GM21367 (cell line): ENCODE measurements at regions not wholly inside any gene's neighbourhood (a gene's known extent, or its start where the extent isn't known, plus 50 kb on each side); places are given as distances from the start of the nearest gene placed in this dataset.

Source experiments
- ATAC-seq: cut with Tn5 transposase; IDR thresholded peaks from one replicate; pipeline ENCODE4 v1.9.1; 2021; ENCODE audit not compliant: unreplicated experiment

DNA sequence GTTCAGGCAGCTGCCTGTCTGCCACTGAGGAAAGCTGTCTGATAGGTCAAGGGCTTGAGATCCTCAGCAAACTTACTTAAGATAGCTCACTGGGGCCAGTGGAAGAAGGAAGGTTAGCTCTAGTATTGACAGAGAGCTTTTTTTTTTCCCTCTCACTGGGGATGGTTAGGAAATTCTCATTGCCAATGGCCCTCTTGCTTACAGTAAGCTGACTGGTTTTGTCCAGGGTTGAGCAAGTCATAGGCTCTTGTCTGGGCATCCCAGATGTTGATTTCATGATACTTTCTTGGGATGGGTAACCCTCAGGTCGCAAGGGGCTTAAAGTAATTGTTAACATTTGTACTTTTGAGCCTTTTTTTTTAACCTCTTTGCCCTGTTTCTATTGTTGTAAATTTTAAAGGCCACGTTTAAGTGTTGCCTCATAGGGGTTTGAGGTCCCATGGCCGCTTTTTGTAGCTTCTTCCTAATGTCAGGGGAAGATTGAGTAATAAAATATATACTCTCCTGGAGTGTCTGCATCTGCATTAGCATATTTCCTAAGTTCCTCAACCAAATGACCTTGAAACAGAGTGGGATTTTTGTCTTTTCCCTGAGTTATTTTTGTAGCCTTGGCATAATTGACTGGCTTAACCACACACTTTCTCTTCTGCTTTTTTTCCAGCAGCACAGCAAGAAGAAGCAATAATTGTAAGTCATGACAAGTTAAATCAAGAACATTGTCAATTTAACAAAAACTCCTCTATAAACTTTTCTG lies 716.0 kb downstream of the LRFN5 start:
- no peak for ATAC-seq

DNA sequence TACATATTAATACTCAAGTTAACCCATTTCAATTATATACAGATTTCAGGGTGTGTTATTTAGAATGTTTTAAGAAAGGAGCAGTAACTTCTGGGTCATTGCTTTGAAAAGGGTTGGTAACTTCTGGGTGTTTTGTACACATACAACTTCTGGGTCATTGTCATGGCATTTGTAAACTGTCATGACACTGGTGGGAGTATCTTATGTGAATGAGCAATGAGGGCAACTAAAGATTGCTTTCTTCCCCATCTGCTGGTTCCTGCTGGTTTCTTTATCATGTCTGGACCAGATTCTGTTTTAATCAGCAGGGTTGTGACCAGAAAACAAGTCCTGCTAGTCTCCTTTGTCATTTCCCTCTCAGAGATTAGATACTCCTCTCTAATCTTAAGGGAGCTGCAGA lies 713.3 kb downstream of the LRFN5 start:
- no peak for ATAC-seq

DNA sequence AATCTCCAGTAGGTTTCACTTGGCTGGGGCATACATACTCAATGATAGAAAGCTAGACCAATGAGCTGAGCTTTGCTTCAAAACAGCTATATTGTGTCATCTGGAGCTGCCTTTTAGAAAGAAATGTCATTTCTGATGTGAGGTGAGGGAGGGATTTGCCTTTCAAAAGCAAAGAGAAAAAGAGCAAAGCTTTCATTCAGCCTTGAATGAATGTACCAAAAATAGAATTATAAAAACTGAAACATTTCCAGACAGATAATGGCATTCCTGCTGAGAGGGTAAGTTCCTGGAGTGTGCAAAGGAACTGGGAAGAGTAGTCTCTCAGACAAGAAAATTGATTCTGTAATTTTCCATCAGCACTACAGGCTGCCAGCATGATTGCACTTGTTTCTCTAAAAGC lies 710.0 kb downstream of the LRFN5 start:
- ATAC-seq, result no peak

DNA sequence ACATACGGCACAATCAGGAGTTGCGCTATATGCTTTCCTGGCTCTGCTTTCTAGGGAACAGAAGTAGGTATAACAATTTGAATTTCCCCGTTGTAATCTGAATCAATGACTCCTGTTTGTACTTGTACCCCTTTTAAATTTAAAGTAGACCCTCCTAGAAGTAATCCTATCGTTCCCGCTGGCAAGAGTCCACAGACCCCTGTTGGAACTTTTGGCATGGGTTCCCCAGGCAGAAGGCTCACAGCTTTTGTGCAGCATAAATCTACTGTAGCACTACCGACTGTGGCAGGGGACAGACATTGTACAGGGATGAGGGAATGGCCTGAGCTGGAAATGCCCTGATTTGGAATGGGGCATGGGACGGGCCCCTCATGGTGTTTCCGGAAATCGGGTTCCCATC lies 705.2 kb downstream of the LRFN5 start:
- no peak for ATAC-seq

DNA sequence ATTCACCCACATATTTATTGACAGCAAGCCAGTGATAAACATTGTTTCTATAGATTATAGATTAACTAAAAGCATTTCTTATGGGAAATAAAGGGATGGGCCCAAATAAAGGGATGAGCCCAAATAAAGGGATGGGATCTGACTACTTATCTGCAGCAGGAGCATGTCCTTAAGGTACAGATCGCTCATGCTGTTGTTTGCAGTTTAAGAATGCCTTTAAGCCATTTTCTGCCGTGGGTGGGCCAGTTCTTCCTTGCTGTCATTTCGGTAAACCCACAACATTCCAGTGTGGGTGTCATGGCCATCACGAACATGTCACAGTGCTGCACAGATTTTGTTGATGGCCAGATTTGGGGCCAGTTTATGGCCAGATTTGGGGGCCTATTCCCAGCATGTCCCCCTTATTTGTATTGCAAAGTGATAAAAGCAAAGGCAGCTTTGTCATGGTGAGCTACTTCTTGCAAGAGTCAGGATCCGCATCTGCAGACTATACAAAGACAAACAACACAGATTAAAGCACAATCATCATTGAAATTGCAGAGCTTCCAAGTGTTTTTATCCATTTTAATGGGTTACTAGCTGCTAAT lies 700.7 kb downstream of the LRFN5 start:
- ATAC-seq, result no peak

DNA sequence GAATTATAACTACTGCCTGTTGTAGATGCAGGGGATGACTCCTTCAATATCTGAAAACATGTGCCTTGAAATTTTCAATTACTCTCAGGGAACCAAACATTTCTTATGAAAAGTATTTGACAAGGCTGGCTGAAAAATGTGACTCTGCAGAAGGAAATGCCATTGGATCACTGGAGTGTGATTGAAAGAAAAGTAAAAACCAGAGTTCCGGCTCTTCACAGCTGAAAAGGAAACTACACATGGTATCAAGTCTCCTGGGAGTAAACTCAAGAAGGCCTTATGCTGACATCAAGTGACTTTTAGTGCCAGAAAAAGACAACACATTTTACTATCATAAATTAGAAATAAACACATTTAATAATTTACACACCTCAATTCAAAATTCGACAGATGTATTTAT lies 693.0 kb downstream of the LRFN5 start:
- peak; percentile 77 for ATAC-seq

DNA sequence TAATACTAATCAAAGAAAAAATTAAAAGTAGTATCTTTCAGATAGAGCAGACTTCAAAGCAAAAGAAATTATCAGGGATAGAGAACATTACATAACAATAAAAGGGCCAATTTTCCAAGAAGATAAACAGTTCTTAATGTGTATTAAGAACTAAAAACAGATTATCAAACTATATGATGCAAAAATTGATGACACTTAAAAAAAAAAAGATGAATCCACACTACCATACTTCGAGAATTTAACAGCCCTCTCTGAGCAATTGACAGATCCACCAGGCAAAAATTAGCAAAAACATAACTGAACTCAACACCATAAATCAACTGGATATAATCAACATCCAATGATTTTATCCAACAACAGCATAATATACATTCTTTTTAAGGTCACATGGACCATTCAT lies 686.5 kb downstream of the LRFN5 start:
- ATAC-seq, result no peak

DNA sequence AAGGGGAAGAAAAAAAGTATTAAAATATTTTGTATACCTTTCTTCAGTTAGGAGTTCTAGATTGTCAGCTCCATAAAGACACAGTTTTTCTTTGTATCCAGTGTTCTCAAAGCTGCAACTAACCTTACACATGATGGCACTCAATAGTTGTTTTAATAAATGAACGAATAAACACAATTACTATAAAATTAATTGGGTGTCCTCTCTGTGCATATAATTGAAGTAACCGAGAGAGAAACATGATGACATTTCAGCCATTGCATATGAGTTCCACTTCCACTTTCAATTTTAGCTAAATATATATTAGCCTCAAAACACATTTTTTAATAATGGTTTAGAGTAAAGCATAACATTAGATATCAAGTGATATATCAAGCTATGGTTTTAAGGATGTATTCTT lies 671.2 kb downstream of the LRFN5 start:
- ATAC-seq, result no peak

DNA sequence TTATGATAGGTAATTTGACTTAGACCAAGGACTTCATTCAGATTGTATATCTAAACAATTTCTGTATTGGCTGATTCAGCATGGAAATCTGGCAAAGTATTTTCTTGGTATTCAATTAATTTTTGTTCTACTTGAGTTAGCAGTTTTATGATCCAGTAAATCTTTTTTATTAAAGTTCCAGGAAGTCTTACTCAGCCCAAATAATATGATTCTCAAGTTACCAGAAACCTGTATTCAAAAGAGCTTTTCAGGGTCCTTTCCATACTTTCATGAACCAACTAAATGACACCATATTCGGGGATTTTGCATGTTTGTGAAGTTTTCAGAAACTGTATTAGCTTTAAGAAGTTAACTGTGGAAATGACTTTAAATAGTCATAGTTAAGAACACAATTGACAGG lies 662.6 kb downstream of the LRFN5 start:
- ATAC-seq, result no peak

DNA sequence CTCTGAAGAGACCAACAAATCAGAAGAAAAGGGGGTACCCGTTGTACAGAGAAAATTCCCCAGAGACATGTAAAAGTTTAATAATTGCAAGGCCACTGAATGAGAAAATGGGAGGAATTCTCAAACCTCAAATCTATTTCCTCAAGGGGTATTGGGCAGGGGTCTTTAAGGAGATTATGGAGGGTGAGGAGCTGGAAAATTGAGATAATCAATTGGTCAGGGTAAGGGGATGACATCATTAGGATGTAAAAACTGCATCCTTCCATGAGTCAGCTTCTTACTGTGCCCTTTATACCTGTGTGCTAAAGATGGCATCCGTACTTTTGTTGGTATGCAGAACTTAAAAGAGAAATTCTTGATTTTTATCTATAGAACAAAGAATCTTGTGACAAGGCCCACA lies 641.5 kb downstream of the LRFN5 start:
- no peak for ATAC-seq

DNA sequence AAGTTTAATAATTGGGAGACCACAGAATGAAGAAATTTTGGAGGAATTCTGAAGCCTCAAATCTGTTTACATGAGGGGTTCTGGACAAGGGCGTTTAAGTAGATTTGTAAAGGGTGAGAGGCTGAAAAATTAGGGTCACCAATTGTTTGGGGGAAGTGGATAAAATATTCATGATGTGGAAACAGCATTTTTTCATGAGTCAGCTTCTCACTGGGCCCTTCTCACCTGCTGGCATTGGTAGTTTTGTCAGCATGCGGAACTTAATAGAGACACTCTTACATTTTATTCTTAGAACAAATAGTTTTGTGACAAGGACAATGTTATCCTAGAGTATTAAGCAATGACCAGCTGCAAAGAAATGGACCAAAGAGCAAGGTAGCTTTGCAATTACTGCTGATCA lies 634.4 kb downstream of the LRFN5 start:
- ATAC-seq, result no peak

DNA sequence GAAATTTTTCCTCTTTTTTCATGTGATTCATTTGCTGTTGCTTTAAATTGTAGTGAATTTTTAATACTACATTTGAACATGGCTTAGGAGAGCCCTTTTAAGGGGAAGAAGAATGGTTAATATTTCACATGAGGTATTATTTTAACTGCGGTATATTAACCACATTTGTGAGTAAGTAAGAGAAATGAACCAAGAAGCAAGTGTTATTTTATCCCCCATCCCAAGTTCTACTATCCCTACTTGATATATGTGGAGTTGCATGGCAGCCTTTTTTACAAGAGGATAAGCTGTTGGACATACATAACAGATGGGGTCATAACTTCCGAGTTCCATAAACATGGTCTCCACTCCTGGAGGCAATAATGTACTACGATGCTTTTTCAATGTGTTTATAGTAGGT lies 623.3 kb downstream of the LRFN5 start:
- no peak for ATAC-seq

DNA sequence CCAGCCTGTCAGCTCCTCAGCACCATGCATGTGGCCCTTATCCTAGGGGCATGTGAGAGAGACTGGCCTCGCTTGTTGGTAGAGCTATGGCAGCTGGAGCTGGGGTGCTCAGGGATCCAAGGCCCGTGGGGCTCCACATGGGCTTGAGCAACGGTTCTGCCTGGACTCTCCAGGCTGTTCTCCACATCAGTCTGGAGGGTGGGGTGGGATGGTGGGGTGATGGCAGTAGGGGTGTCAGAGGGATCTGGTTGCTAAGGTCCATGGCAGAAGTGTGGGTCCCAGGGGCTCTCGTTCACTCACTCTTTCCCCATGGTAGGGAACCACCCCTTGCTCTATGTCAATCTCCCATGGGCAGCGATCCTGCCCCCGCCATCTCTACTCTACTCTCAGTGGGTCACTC lies 622.6 kb downstream of the LRFN5 start:
- ATAC-seq, result no peak

DNA sequence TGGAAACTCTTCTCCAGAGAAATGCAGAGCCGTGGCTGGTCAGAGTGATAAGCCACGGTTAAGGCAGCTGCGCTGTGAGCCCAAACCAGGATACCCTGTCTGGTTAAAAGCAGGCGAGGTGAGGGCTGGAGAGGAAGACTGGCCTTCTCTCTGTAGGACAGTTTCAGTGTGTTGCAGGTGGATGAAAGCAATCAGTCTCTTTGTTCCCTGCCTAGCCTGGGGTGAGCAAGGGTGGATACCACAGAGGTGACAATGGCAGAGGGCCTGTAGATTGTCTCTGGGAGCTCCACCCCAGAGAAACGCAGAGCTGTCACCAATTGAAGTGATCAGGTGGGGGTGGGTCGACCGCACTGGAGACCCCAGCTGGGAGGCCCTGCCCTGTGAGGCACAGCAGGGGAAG lies 621.9 kb downstream of the LRFN5 start:
- ATAC-seq, result no peak

DNA sequence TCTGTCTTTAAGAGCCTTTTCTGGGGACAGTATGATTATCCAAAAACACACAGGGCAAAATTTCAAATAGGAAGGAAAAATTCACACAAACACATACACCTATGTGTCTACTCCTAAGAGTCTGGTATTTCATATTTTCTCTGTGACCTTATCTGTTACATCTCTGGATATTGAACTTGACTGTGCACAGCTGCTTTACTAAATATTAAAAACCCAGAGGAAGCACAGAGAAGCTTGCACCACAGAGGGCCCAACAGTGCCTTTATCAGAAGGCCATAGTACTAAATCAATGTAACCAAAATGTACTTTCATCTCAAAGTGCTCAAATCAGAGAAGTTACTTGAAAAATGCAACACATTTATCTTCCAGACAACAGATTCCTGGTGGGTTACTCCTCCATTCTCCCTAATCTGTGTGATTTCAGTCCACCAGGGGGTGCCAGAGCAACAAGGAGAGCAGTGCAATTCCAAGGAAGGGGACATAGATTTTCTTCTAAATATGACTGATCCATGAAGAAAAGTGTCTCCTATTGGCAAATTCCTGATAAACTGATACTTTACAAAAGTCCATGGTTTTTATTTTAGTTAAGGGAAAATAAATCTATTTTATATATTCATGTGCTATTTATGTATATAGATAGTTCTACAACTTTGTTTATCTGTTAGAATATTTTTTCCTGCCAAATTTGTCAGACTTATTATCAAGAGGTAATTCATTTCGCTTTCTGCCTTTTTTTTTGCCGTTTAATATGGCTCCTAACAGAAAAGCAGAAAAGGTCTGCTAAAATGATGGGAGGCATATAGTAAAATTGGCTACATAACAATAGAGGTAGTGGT lies 617.6 kb downstream of the LRFN5 start:
- peak; percentile 18 for ATAC-seq

DNA sequence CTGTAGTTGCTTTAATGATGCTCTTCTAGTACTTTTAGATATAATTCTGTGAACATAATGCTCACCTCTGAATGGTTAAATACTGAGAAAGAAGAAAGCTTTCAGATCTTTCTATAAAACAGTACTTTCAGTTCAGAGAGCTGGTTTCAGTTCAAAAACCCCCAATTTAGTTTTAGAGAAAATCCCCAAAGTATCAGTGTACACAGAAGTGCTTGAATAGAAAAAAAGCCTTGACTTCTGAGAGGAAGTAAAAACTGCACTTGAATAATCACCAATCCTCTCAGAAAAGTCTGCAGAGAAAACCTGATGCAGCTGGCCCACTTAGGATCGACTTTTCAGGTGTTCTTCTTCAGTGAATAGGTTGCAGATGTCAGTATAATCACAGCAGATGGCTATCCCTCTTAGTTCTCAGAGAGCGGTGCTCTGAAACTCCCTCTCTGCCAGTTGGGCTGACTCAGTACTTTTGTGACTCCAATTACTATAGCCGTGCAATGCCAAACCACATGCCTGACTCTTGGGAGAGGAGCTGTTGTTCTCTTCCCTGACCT lies 616.3 kb downstream of the LRFN5 start:
- ATAC-seq, result peak; percentile 92

DNA sequence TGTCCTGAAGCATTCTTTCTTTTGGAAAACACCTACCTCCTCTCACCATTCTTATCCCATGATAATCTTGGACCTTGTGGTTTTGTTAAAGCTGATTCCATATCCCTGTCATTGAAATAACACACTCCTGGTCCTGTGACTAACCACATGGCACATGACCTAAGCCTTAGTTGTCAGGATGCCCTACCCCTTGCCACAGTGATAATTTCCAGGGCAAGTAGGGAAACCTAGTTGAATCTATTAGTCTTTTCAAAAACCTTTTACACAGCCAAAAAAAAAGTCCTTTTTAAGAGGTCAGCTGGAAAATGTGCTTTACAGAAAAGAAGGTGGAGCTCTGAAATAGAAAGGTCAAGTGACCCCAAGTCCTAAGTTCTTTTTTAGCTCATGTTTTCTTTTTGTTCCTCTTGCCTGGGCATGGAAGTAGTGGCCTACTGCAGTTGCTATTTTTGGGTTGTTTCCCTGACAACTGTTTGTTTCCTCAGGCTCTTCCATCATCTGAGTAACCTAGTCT lies 608.4 kb downstream of the LRFN5 start:
- no peak for ATAC-seq

DNA sequence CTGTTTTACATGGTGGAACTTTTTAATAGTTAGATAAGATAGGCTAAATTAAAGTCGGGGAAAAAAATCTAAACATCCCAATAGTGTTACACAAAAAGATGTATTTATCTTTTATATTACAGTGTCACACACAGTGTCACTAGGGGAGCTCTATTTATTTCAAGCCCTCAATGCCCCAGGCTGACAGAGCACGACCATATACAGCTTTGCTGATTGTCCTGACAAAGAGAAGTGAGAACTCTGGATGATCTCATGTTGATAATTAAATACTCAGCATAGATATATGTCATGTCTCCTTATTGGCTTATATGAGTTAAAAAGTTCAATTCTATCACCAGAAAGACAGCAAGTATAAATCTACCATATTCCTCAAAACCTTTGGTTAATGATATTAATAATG lies 594.3 kb downstream of the LRFN5 start:
- no peak for ATAC-seq

DNA sequence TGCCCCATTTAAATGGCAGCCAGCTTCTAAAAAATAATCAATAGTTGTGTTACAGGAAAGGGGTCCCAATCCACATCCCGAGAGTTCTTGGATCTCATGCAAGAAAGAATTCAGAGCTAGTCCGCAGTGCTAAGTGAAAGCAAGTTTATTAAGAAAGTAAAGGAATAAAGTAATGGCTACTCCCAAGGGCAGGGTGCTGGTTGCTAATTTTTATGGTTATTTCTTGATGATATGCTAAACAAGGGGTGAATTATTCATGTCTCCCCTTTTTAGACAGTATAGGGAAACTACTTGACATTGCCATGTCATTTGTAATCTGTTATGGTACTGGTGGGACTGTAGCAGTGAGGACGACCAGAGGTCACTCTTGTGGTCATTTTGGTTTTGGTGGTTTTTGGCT lies 591.3 kb downstream of the LRFN5 start:
- ATAC-seq, result no peak

DNA sequence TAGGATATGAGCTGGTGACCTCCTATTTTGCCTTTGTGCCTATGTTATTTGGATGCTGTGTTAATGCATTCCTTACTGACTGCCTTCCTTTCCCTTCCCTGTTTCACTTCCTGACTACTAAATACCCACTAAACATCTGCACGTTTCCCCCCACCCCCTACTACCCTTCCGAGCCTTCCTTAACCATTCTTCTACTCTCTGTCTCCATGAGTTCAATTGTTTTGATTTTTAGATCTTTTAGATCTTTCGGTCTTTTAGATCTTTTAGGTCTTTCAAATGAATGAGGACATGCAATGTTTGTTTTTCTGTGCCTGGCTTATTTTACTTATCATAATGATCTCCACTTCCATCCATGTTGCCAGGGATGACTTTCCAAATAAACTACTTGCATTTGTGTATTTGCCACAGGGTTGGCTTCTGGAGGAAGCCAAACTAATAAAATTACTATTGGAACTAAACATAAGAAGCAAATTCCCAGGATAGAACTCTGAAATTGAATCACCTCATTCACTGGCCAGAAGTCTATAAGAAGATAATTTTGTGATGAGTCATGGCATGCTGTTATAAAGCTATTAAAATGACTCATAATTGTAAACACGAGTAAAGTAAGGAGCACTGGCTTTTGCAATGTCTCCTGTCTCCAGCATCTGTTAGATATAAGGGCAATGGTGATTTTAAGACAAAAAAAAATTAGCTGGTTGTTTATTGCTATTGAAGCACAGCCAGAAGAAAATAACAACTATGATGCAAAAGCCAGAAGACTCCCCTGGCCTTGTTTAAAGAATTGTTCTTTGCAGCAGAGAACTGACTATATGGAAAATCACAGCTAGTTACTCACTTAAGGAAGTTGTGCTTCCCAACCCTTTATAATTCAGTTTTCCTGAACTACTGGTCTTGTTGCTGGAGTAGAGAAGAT lies 586.3 kb downstream of the LRFN5 start:
- ATAC-seq, result no peak

DNA sequence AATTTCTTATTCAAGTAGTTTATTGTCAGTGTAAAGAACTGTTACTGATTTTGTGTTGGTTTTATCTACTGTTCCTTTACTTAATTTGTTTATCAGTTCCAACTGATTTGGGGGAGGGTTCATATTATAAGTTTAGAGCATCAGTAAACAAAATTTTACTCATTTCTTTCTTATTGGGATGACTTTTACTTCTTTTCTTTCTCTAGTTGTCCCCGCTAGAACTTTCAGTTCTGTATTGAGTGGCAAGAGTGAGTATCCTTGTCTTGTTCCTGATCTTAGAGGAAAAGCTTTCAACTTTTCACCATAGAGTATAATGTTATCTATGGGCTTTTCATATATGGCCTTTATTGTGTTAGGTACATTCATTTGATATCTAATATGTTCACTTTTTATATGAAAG lies 584.1 kb downstream of the LRFN5 start:
- no peak for ATAC-seq
